ENCODE measurements at regions not wholly inside any gene's neighbourhood (a gene's known extent, or its start where the extent isn't known, plus 50 kb on each side); places are given as distances from the start of the nearest gene placed in this dataset.

GRCh38 chr2:64391424-64391823, 62.5 kb upstream of the LGALSL start (continued):
- no peak for TF ChIP-seq EGR1 (IDR thresholded peaks at IDR 0.05; ENCODE audit: borderline replicate concordance, low read depth, low read length)

Measured in H1 (cell line).